CD4-positive, alpha-beta memory T cell (primary cell): ENCODE measurements at regions not wholly inside any gene's neighbourhood (a gene's known extent, or its start where the extent isn't known, plus 50 kb on each side); places are given as distances from the start of the nearest gene placed in this dataset.
A peak's percentile ranks its signal among the peaks of the same experiment; 100 is the strongest.

Experiments used
- CTCF ChIA-PET: fragments of 350-600 bp; sonication (Branson Sonifier 250); formaldehyde crosslinking; loops from one replicate; lab custom pipeline; 2021; ENCODE audit warnings: inconsistent platforms; ENCODE audit not compliant: partially characterized antibody; lab: Charles Lee
- POLR2A ChIA-PET: fragments of 350-600 bp; sonication (Branson Sonifier 250); formaldehyde crosslinking; loops from one replicate; lab custom pipeline; 2021; ENCODE audit not compliant: partially characterized antibody; lab: Charles Lee
- DNase-seq, 5 donors: peaks; one replicate each; pipeline versions ENCODE4 v3.0.0 to v3.0.0-alpha.2; 2020 to 2022; ENCODE audit warnings: mixed read lengths in 1 of 5
- H3K27ac ChIP-seq: one replicate; pipeline ENCODE4 v1.7.0; 2013; ENCODE audit warnings: low read depth, low read length
- H3K27me3 ChIP-seq: 2 replicates; pipeline ENCODE4 v1.7.0; 2013; ENCODE audit warnings: mild to moderate bottlenecking, low read length, moderate library complexity; ENCODE audit not compliant: insufficient read depth
- H3K36me3 ChIP-seq: 2 replicates; pipeline ENCODE4 v1.7.0; 2013; ENCODE audit warnings: mild to moderate bottlenecking, low read length, moderate library complexity; ENCODE audit not compliant: insufficient read depth
- H3K4me1 ChIP-seq: 2 replicates; pipeline ENCODE4 v1.7.0; 2013; ENCODE audit warnings: mild to moderate bottlenecking, low read length, moderate library complexity; ENCODE audit not compliant: insufficient read depth
- H3K4me3 ChIP-seq, 2 donors: one replicate each; pipeline ENCODE4 v1.7.0; 2013; ENCODE audit warnings: low read length in 2 of 2, mild to moderate bottlenecking in 1 of 2
- H3K9me3 ChIP-seq, 2 donors: one replicate each; pipeline ENCODE4 v1.7.0; 2013; ENCODE audit warnings: low read length in 2 of 2, control low read depth in 1 of 2; ENCODE audit not compliant: control insufficient read depth in 1 of 2
- H3K27ac Mint-ChIP-seq, 7 donors: one replicate each; pipeline ENCODE4 v1.8.0; 2020 to 2021; ENCODE audit warnings: mixed read lengths in 7 of 7, mild to moderate bottlenecking in 6 of 7, inconsistent platforms in 3 of 7, moderate library complexity in 3 of 7
- H3K27me3 Mint-ChIP-seq, 2 donors: one replicate each; pipeline ENCODE4 v1.8.0; 2020 to 2021; ENCODE audit warnings: mixed read lengths in 2 of 2
- H3K36me3 Mint-ChIP-seq, 2 donors: one replicate each; pipeline ENCODE4 v1.8.0; 2020 to 2021; ENCODE audit warnings: mixed read lengths in 2 of 2, inconsistent platforms in 1 of 2, mild to moderate bottlenecking in 1 of 2
- H3K4me1 Mint-ChIP-seq, 4 donors: one replicate each; pipeline ENCODE4 v1.8.0; 2020 to 2021; ENCODE audit warnings: mixed read lengths in 4 of 4, mild to moderate bottlenecking in 1 of 4
- H3K4me3 Mint-ChIP-seq, 8 donors: one replicate each; pipeline ENCODE4 v1.8.0; 2020 to 2021; ENCODE audit warnings: mixed read lengths in 8 of 8, mild to moderate bottlenecking in 7 of 8, moderate library complexity in 6 of 8, inconsistent platforms in 3 of 8
- H3K9me3 Mint-ChIP-seq, 8 donors: one replicate each; pipeline ENCODE4 v1.8.0; 2020 to 2021; ENCODE audit warnings: mixed read lengths in 8 of 8, mild to moderate bottlenecking in 5 of 8, inconsistent platforms in 3 of 8, moderate library complexity in 1 of 8
- intact Hi-C: fragments of 100-400 bp; cut with micrococcal nuclease; formaldehyde crosslinking; loops from one replicate; pipeline ENCODE4 v1.15.1; 2023

- no peaks in the 10 kb centered on the region for H3K27me3 Mint-ChIP-seq
- H3K27me3 ChIP-seq, result no peaks in the 10 kb centered on the region
- peaks cover 0 to 15% (median 7%) of the 10 kb centered on the region in 8 donors for H3K9me3 Mint-ChIP-seq
- no peaks in the 10 kb centered on the region for H3K36me3 ChIP-seq
- H3K4me3 Mint-ChIP-seq, result no peak overlapping the region
- intact Hi-C loops, result no loop called here
- no peaks in the 10 kb centered on the region for H3K4me1 ChIP-seq
- ChIA-PET CTCF (no interaction called here), POLR2A (no interaction called here)
- no peak overlapping the region for H3K4me3 ChIP-seq
- no peak overlapping the region for H3K27ac Mint-ChIP-seq
- H3K27ac ChIP-seq, result no peak overlapping the region
- no peaks in the 10 kb centered on the region for H3K4me1 Mint-ChIP-seq
- DNase-seq, result no peak
- H3K36me3 Mint-ChIP-seq, result no peaks in the 10 kb centered on the region
- no peaks in the 10 kb centered on the region for H3K9me3 ChIP-seq
These were observed 296.3 kb upstream of the ZP4 start for GRCh38 chr1:238186887-238187574.

- peaks cover 0 to 3% of the 10 kb centered on the region in 2 donors for H3K9me3 ChIP-seq
- Mint-ChIP-seq H3K4me1 (peaks cover 0 to 2% (median 0%) of the 10 kb centered on the region in 4 donors), H3K27ac (no peak overlapping the region), H3K36me3 (no peaks in the 10 kb centered on the region), H3K4me3 (no peak overlapping the region), H3K27me3 (no peaks in the 10 kb centered on the region), H3K9me3 (peaks cover 0 to 22% (median 9%) of the 10 kb centered on the region in 8 donors)
- no peaks in the 10 kb centered on the region for H3K36me3 ChIP-seq
- ChIA-PET CTCF (no interaction called here), POLR2A (no interaction called here)
- H3K4me3 ChIP-seq, result no peak overlapping the region
- intact Hi-C loops, result no loop called here
- no peaks in the 10 kb centered on the region for H3K27me3 ChIP-seq
- no peak overlapping the region for H3K27ac ChIP-seq
- peak in 1 of 5 donors; percentile 35 for DNase-seq
- no peaks in the 10 kb centered on the region for H3K4me1 ChIP-seq
These were observed 287.4 kb upstream of the ZP4 start for GRCh38 chr1:238177960-238178645.

- DNase-seq, result no peak
- Histone ChIP-seq H3K4me3 (no peak overlapping the region), H3K4me1 (no peaks in the 10 kb centered on the region), H3K27ac (no peak overlapping the region), H3K36me3 (no peaks in the 10 kb centered on the region), H3K9me3 (peaks cover 0 to 3% of the 10 kb centered on the region in 2 donors), H3K27me3 (no peaks in the 10 kb centered on the region)
- Mint-ChIP-seq H3K36me3 (no peaks in the 10 kb centered on the region), H3K4me1 (peaks cover 0 to 2% (median 0%) of the 10 kb centered on the region in 4 donors), H3K4me3 (no peak overlapping the region), H3K9me3 (peaks cover 0 to 22% (median 9%) of the 10 kb centered on the region in 8 donors), H3K27me3 (no peaks in the 10 kb centered on the region), H3K27ac (no peak overlapping the region)
- CTCF ChIA-PET, result no interaction called here
- POLR2A ChIA-PET, result no interaction called here
- intact Hi-C loops, result no loop called here
These were observed 286.6 kb upstream of the ZP4 start for GRCh38 chr1:238177351-238177750.

- no peaks in the 10 kb centered on the region for H3K36me3 Mint-ChIP-seq
- no peak for DNase-seq
- POLR2A ChIA-PET, result no interaction called here
- no peak overlapping the region for H3K27ac Mint-ChIP-seq
- H3K27me3 ChIP-seq, result no peaks in the 10 kb centered on the region
- intact Hi-C loops, result no loop called here
- H3K27ac ChIP-seq, result no peak overlapping the region
- H3K4me3 Mint-ChIP-seq, result no peak overlapping the region
- H3K9me3 Mint-ChIP-seq, result peaks cover 0 to 20% (median 8%) of the 10 kb centered on the region in 8 donors
- CTCF ChIA-PET, result no interaction called here
- H3K36me3 ChIP-seq, result no peaks in the 10 kb centered on the region
- peaks cover 0 to 3% of the 10 kb centered on the region in 2 donors for H3K9me3 ChIP-seq
- no peaks in the 10 kb centered on the region for H3K4me1 ChIP-seq
- peaks cover 0 to 2% (median 0%) of the 10 kb centered on the region in 4 donors for H3K4me1 Mint-ChIP-seq
- no peaks in the 10 kb centered on the region for H3K27me3 Mint-ChIP-seq
- no peak overlapping the region for H3K4me3 ChIP-seq
These were observed 285.7 kb upstream of the ZP4 start for GRCh38 chr1:238176441-238176840.

- Histone ChIP-seq H3K27ac (no peak overlapping the region), H3K4me1 (no peaks in the 10 kb centered on the region), H3K4me3 (no peak overlapping the region), H3K36me3 (no peaks in the 10 kb centered on the region), H3K9me3 (no peaks in the 10 kb centered on the region), H3K27me3 (no peaks in the 10 kb centered on the region)
- Mint-ChIP-seq H3K4me3 (no peak overlapping the region), H3K9me3 (peaks cover 0 to 13% (median 3%) of the 10 kb centered on the region in 8 donors), H3K4me1 (no peaks in the 10 kb centered on the region), H3K36me3 (no peaks in the 10 kb centered on the region), H3K27ac (no peak overlapping the region), H3K27me3 (no peaks in the 10 kb centered on the region)
- ChIA-PET CTCF (no interaction called here), POLR2A (no interaction called here)
- no peak for DNase-seq
- intact Hi-C loops, result no loop called here
These were observed 281.3 kb upstream of the ZP4 start for GRCh38 chr1:238171985-238172384.

GRCh38 chr1:238161955-238162354, 271.2 kb upstream of the ZP4 start:
- intact Hi-C loops, result no loop called here

GRCh38 chr1:238153939-238154338, 263.2 kb upstream of the ZP4 start:
- Histone ChIP-seq H3K9me3 (peaks cover 0 to 4% of the 10 kb centered on the region in 2 donors), H3K4me3 (no peak overlapping the region), H3K27me3 (no peaks in the 10 kb centered on the region), H3K36me3 (no peaks in the 10 kb centered on the region), H3K4me1 (no peaks in the 10 kb centered on the region), H3K27ac (no peak overlapping the region)
- intact Hi-C loops, result no loop called here
- ChIA-PET CTCF (no interaction called here), POLR2A (no interaction called here)
- Mint-ChIP-seq H3K4me1 (no peaks in the 10 kb centered on the region), H3K27me3 (no peaks in the 10 kb centered on the region), H3K27ac (no peak overlapping the region), H3K9me3 (peaks cover 0 to 10% (median 2%) of the 10 kb centered on the region in 8 donors), H3K36me3 (no peaks in the 10 kb centered on the region), H3K4me3 (no peak overlapping the region)
- no peak for DNase-seq

More at GRCh38 chr1:238161955-238162354, 271.2 kb upstream of the ZP4 start:
- no peaks in the 10 kb centered on the region for H3K27me3 ChIP-seq
- H3K4me3 ChIP-seq, result no peak overlapping the region
- H3K9me3 Mint-ChIP-seq, result peaks cover 0 to 27% (median 11%) of the 10 kb centered on the region in 8 donors
- no peaks in the 10 kb centered on the region for H3K36me3 ChIP-seq
- no peaks in the 10 kb centered on the region for H3K4me1 ChIP-seq
- H3K27ac Mint-ChIP-seq, result peak overlapping the region in 1 of 7 donors; percentile 45
- DNase-seq, result no peak
- peaks cover 0 to 4% of the 10 kb centered on the region in 2 donors for H3K9me3 ChIP-seq
- no peaks in the 10 kb centered on the region for H3K36me3 Mint-ChIP-seq
- no peaks in the 10 kb centered on the region for H3K4me1 Mint-ChIP-seq
- no peak overlapping the region for H3K4me3 Mint-ChIP-seq
- no peaks in the 10 kb centered on the region for H3K27me3 Mint-ChIP-seq
- ChIA-PET POLR2A (no interaction called here), CTCF (no interaction called here)
- no peak overlapping the region for H3K27ac ChIP-seq
